IMR-90 (cell line): ENCODE measurements at regions not wholly inside any gene's neighbourhood (a gene's known extent, or its start where the extent isn't known, plus 50 kb on each side); places are given as distances from the start of the nearest gene placed in this dataset.

ENCODE experiments used
- ATAC-seq: fragments of 200-7000 bp; cut with Tn5 transposase; 2 replicates; pipeline ENCODE4 v1.9.1; 2020; ENCODE audit warnings: low read depth, mild to moderate bottlenecking, moderate library complexity
- BruUV-seq: library from RNA; stranded (reverse); fragments of 400-500 nt; replicated peaks from 2 replicates; lab custom pipeline; 2021; lab: Mats Ljungman, UMichigan
- CTCF ChIA-PET: fragments of 300-600 bp; formaldehyde crosslinking; extraction: SDS; loops from one replicate; lab custom pipeline; 2021; ENCODE audit warnings: antibody characterized with exemption; lab: Yijun Ruan, JAX
- POLR2A ChIA-PET: fragments of 300-600 bp; sonication (Branson Sonifier 250); formaldehyde crosslinking; loops from one replicate; lab custom pipeline; 2022; ENCODE audit warnings: antibody characterized with exemption; ENCODE audit not compliant: unreplicated experiment; lab: Charles Lee
- DNase-seq: peaks from one replicate; pipeline ENCODE4 v3.0.0; 2013
- H2AFZ ChIP-seq: replicated peaks from 2 replicates; pipeline ENCODE3; 2013; ENCODE audit warnings: low read length, mild to moderate bottlenecking; ENCODE audit not compliant: poor library complexity
- H2AK5ac ChIP-seq: 2 replicates; pipeline ENCODE4 v1.6.1; 2013; ENCODE audit warnings: low read depth, low read length, inconsistent platforms
- H2AK9ac ChIP-seq: replicated peaks from 2 replicates; pipeline ENCODE3; 2013; ENCODE audit warnings: mild to moderate bottlenecking, low read depth, low read length, moderate library complexity; ENCODE audit not compliant: poor library complexity
- H2BK120ac ChIP-seq: 2 replicates; pipeline ENCODE4 v1.6.1; 2013; ENCODE audit warnings: low read depth, low read length, inconsistent platforms
- H2BK15ac ChIP-seq: 3 replicates; pipeline ENCODE4 v1.6.1; 2013; ENCODE audit warnings: low read depth, low read length, inconsistent platforms
- H2BK20ac ChIP-seq: 2 replicates; pipeline ENCODE4 v1.6.1; 2013; ENCODE audit warnings: low read depth, mild to moderate bottlenecking, inconsistent platforms, low read length, moderate library complexity
- H2BK5ac ChIP-seq: 2 replicates; pipeline ENCODE4 v1.6.1; 2013; ENCODE audit warnings: mild to moderate bottlenecking, low read depth, low read length, inconsistent platforms; ENCODE audit not compliant: poor library complexity, severe bottlenecking
- H3K14ac ChIP-seq: replicated peaks from 2 replicates; pipeline ENCODE4 v1.6.1; 2013; ENCODE audit warnings: low read depth, low read length, inconsistent platforms
- H3K18ac ChIP-seq: 2 replicates; pipeline ENCODE4 v1.6.1; 2013; ENCODE audit warnings: low read depth, low read length, control low read depth
- H3K23ac ChIP-seq: 2 replicates; pipeline ENCODE4 v1.6.1; 2013; ENCODE audit warnings: low read depth, low read length, inconsistent platforms
- H3K27ac ChIP-seq: 2 replicates; pipeline ENCODE4 v1.5.1; 2013; ENCODE audit warnings: mild to moderate bottlenecking, control low read depth, low read length; ENCODE audit not compliant: insufficient read depth
- H3K27me3 ChIP-seq: 2 replicates; pipeline ENCODE4 v1.6.1; 2013; ENCODE audit warnings: low read length; ENCODE audit not compliant: control insufficient read depth, insufficient read depth
- H3K36me3 ChIP-seq: 2 replicates; pipeline ENCODE4 v1.6.1; 2013; ENCODE audit warnings: low read length, mixed read lengths; ENCODE audit not compliant: control insufficient read depth, insufficient read depth
- H3K4ac ChIP-seq: 2 replicates; pipeline ENCODE4 v1.6.1; 2013; ENCODE audit warnings: low read depth, low read length, inconsistent platforms
- H3K4me1 ChIP-seq: 2 replicates; pipeline ENCODE4 v1.6.1; 2013; ENCODE audit warnings: low read length, mixed read lengths; ENCODE audit not compliant: control insufficient read depth, insufficient read depth
- H3K4me2 ChIP-seq: 2 replicates; pipeline ENCODE4 v1.6.1; 2013; ENCODE audit warnings: low read depth, mild to moderate bottlenecking, control low read depth, low read length, moderate library complexity
- H3K4me3 ChIP-seq: 2 replicates; pipeline ENCODE4 v1.5.1; 2013; ENCODE audit warnings: low read depth, mild to moderate bottlenecking, control low read depth, low read length, moderate library complexity; ENCODE audit not compliant: insufficient read depth
- H3K56ac ChIP-seq: 2 replicates; pipeline ENCODE4 v1.6.1; 2013; ENCODE audit warnings: low read length, inconsistent platforms; ENCODE audit not compliant: insufficient read depth; ENCODE audit errors: extremely low read depth
- H3K79me1 ChIP-seq, 2 experiments: 2 replicates each; pipeline ENCODE4 v1.6.1; 2013; ENCODE audit warnings: low read length in 2 of 2, inconsistent platforms in 1 of 2, low read depth in 1 of 2
- H3K9ac ChIP-seq: 2 replicates; pipeline ENCODE4 v1.6.1; 2013; ENCODE audit warnings: low read depth, low read length, control low read depth
- H3K9me1 ChIP-seq: 2 replicates; pipeline ENCODE4 v1.6.1; 2013; ENCODE audit warnings: low read length, inconsistent platforms; ENCODE audit not compliant: insufficient read depth
- H3K9me3 ChIP-seq: 2 replicates; pipeline ENCODE4 v1.6.1; 2013; ENCODE audit warnings: low read length; ENCODE audit not compliant: control insufficient read depth, insufficient read depth
- H4K20me1 ChIP-seq: 2 replicates; pipeline ENCODE4 v1.6.1; 2013; ENCODE audit warnings: low read length, inconsistent platforms; ENCODE audit not compliant: insufficient read depth
- H4K5ac ChIP-seq: 2 replicates; pipeline ENCODE4 v1.6.1; 2013; ENCODE audit warnings: mild to moderate bottlenecking, low read depth, low read length, control low read depth
- H4K8ac ChIP-seq, 2 experiments: 2 replicates each; pipeline ENCODE4 v1.6.1; 2013; ENCODE audit warnings: low read depth in 2 of 2, low read length in 2 of 2, control low read depth in 1 of 2, inconsistent platforms in 1 of 2
- H4K91ac ChIP-seq: 2 replicates; pipeline ENCODE4 v1.6.1; 2013; ENCODE audit warnings: low read depth, low read length, inconsistent platforms; ENCODE audit not compliant: insufficient read depth
- BHLHE40 ChIP-seq: fragments of 150-350 bp; IDR thresholded peaks from 2 replicates; pipeline ENCODE4 v1.6.1; 2016; ENCODE audit warnings: mild to moderate bottlenecking, low read depth, low read length
- CHD1 ChIP-seq: IDR thresholded peaks from 2 replicates; pipeline ENCODE4 v1.6.1; 2012; ENCODE audit warnings: low read depth, low read length, improper control_type of control experiment
- FOS ChIP-seq: fragments of 150-350 bp; IDR thresholded peaks from 2 replicates; pipeline ENCODE4 v1.6.1; 2016; ENCODE audit warnings: low read depth, low read length
- MAFK ChIP-seq: IDR thresholded peaks from 2 replicates; pipeline ENCODE4 v1.6.1; 2012; ENCODE audit warnings: low read depth, low read length, improper control_type of control experiment
- POLR2A ChIP-seq: IDR thresholded peaks from 2 replicates; pipeline ENCODE4 v1.6.1; 2012; ENCODE audit warnings: mild to moderate bottlenecking, low read depth, low read length
- RAD21 ChIP-seq: IDR thresholded peaks from 2 replicates; pipeline ENCODE4 v1.6.1; 2012; ENCODE audit warnings: low read length, improper control_type of control experiment
- RCOR1 ChIP-seq: IDR thresholded peaks from 2 replicates; pipeline ENCODE4 v1.6.1; 2012; ENCODE audit warnings: mild to moderate bottlenecking, low read length, improper control_type of control experiment; ENCODE audit not compliant: insufficient replicate concordance
- RFX5 ChIP-seq: IDR thresholded peaks from 2 replicates; pipeline ENCODE4 v1.8.0; 2012; ENCODE audit warnings: low read depth, mild to moderate bottlenecking, low read length, moderate library complexity
- SMC3 ChIP-seq: fragments of 150-350 bp; IDR thresholded peaks from 2 replicates; pipeline ENCODE4 v1.6.1; 2016; ENCODE audit warnings: low read depth, mild to moderate bottlenecking, antibody characterized with exemption, low read length, moderate library complexity
- WGBS, 2 experiments: methylation state at CpG; one replicate each; pipeline versions ENCODE4 v1.1.5 to v1.1.7; 2013; ENCODE audit warnings: missing lambda C conversion rate in 2 of 2; ENCODE audit not compliant: insufficient read length in 1 of 2; ENCODE audit errors: extremely low coverage in 2 of 2; 5-methylcytosine and 5-hydroxymethylcytosine counted together
- dilution Hi-C: fragments of 300-500 bp; cut with HindIII; formaldehyde crosslinking; loops from one replicate; pipeline ENCODE4 v1.14.3; 2018; ENCODE audit warnings: low sequenced_read_pairs; ENCODE audit not compliant: unreplicated experiment
- in situ Hi-C: fragments of 300-500 bp; cut with MboI; formaldehyde crosslinking; loops from 3 replicates; pipeline ENCODE4 v1.14.3; 2019; ENCODE audit warnings: low sequenced_read_pairs, inconsistent platforms, mixed read lengths
- intact Hi-C: fragments of 100-400 bp; cut with micrococcal nuclease; formaldehyde crosslinking; loops from 2 replicates; pipeline ENCODE4 v1.10.0; 2022
- TF ChIP-seq, protein P1 (sequence below): fragments of 150-350 bp; IDR thresholded peaks from 2 replicates; pipeline ENCODE4 v1.6.1; 2016; ENCODE audit warnings: low read depth, mild to moderate bottlenecking, low read length, moderate library complexity, borderline replicate concordance

DNA sequence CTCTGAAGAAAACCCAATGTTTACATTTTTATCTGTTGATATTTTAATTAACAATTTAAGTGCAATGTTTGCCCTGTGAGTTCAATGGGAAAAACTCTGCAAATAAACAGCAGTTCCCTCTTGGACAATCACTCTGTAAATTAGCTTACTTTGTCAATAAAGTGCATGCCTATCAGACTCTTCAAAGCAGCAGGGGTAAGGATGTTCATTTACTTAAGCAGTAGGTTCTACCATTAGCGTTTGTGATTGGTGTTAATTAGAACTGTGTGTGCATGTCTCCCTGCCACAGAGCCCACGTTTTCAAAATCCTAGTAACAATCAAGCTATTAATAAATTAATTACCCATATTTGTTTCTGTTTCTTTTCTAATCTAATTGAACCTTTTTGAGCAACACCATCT is 1921.6 kb upstream of the WWC1 start:
- no CpG with 5 or more reads among the region's 2 CpGs for WGBS, 2 experiments

More for the DNA sequence above, 1921.6 kb upstream of the WWC1 start:
- Histone ChIP-seq H3K27me3 (no peaks in the 10 kb centered on the region), H3K4me2 (no peak overlapping the region), H2AK5ac (no peak overlapping the region), H3K9ac (no peak overlapping the region), H4K20me1 (no peaks in the 10 kb centered on the region), H2AK9ac (no peak overlapping the region), H2AFZ (no peak overlapping the region), H4K5ac (no peak overlapping the region), H4K8ac (no peak overlapping the region), H3K4ac (no peak overlapping the region), H3K79me1 (no peaks in the 10 kb centered on the region), H3K9me3 (peaks cover 5% of the 10 kb centered on the region; the same call in 1 of the 2 replicates), H3K18ac (no peak overlapping the region), H3K4me3 (no peak overlapping the region), H2BK5ac (no peak overlapping the region), H3K14ac (no peak overlapping the region), H3K27ac (no peak overlapping the region), H2BK120ac (no peak overlapping the region), H2BK20ac (no peak overlapping the region), H3K9me1 (no peaks in the 10 kb centered on the region), H4K91ac (no peak overlapping the region), H3K36me3 (no peaks in the 10 kb centered on the region), H2BK15ac (no peak overlapping the region), H3K23ac (no peak overlapping the region), H3K56ac (no peak overlapping the region), H3K4me1 (no peaks in the 10 kb centered on the region)
- in situ Hi-C loops = no loop called here
- intact Hi-C loops = no loop called here
- POLR2A ChIA-PET = no interaction called here
- TF ChIP-seq SMC3 = no peak
- TF ChIP-seq BHLHE40 = no peak
- no peak for TF ChIP-seq RAD21
- TF ChIP-seq MAFK = no peak
- no peak for TF ChIP-seq RFX5
- no peak for TF ChIP-seq CHD1
- TF ChIP-seq POLR2A = no peak
- TF ChIP-seq, protein P1, sequence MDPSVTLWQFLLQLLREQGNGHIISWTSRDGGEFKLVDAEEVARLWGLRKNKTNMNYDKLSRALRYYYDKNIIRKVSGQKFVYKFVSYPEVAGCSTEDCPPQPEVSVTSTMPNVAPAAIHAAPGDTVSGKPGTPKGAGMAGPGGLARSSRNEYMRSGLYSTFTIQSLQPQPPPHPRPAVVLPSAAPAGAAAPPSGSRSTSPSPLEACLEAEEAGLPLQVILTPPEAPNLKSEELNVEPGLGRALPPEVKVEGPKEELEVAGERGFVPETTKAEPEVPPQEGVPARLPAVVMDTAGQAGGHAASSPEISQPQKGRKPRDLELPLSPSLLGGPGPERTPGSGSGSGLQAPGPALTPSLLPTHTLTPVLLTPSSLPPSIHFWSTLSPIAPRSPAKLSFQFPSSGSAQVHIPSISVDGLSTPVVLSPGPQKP = no peak
- TF ChIP-seq FOS = no peak
- no peak for TF ChIP-seq RCOR1
- dilution Hi-C loops = no loop called here
- no peak for DNase-seq
- ATAC-seq = no peak
- CTCF ChIA-PET = no interaction called here
- no TSS peak for BruUV-seq
